Spleen (tissue), 11 donors: ENCODE measurements at regions not wholly inside any gene's neighbourhood (a gene's known extent, or its start where the extent isn't known, plus 50 kb on each side); places are given as distances from the start of the nearest gene placed in this dataset.

Experiments used
- DNase-seq: peaks from one replicate; pipeline ENCODE4 v3.0.0-alpha.2; 2020
- H3K27ac ChIP-seq, 8 donors: fragments of 200-600 bp; sonication (generic) in 7 of 8; 1 replicate in 4 of 8; 2 replicates in 4 of 8; pipeline versions ENCODE4 v1.5.0 to v1.8.0; 2016 to 2021; ENCODE audit warnings: inconsistent platforms in 4 of 8, mild to moderate bottlenecking in 4 of 8, moderate library complexity in 1 of 8
- H3K27me3 ChIP-seq, 7 donors: fragments of 200-600 bp; sonication (generic) in 6 of 7; replicated peaks in 1 of 7; 1 replicate in 4 of 7; 2 replicates in 3 of 7; pipeline versions ENCODE4 v1.5.0 to v1.8.0; 2016 to 2021; ENCODE audit warnings: inconsistent platforms in 3 of 7, mild to moderate bottlenecking in 1 of 7
- H3K36me3 ChIP-seq, 6 donors: fragments of 200-600 bp; sonication (generic) in 5 of 6; 1 replicate in 4 of 6; 2 replicates in 2 of 6; pipeline versions ENCODE4 v1.5.0 to v1.8.0; 2016 to 2021; ENCODE audit warnings: inconsistent platforms in 2 of 6
- H3K4me1 ChIP-seq, 6 donors: fragments of 200-600 bp; sonication (generic) in 5 of 6; 1 replicate in 3 of 6; 2 replicates in 3 of 6; pipeline versions ENCODE4 v1.5.0 to v1.8.0; 2016 to 2021; ENCODE audit warnings: inconsistent platforms in 3 of 6
- H3K4me3 ChIP-seq, 8 donors: fragments of 200-600 bp; sonication (generic) in 7 of 8; 1 replicate in 4 of 8; 2 replicates in 4 of 8; pipeline versions ENCODE4 v1.5.0 to v1.8.0; 2016 to 2021; ENCODE audit warnings: inconsistent platforms in 4 of 8, mild to moderate bottlenecking in 4 of 8, moderate library complexity in 2 of 8
- H3K9me3 ChIP-seq, 8 donors: fragments of 200-600 bp; sonication (generic) in 7 of 8; 1 replicate in 4 of 8; 2 replicates in 4 of 8; pipeline versions ENCODE4 v1.5.0 to v1.8.0; 2016 to 2021; ENCODE audit warnings: inconsistent platforms in 4 of 8
- POLR2A ChIP-seq, 3 donors: fragments of 450-650 bp; IDR thresholded peaks; one replicate each; pipeline ENCODE4 v1.5.1; 2017; ENCODE audit warnings: antibody characterized with exemption in 3 of 3, mild to moderate bottlenecking in 1 of 3
- POLR2AphosphoS5 ChIP-seq, 3 donors: sonication (generic); formaldehyde crosslinking; IDR thresholded peaks; one replicate each; pipeline ENCODE4 v1.5.1; 2017; ENCODE audit warnings: antibody characterized with exemption in 3 of 3
- WGBS, 5 donors: extraction: QIAGEN DNeasy Blood & Tissue Kit in 3 of 5; methylation state at CpG; one replicate each; pipeline versions ENCODE4 v1.1.5 to v1.1.7; 2013 to 2018; 5-methylcytosine and 5-hydroxymethylcytosine counted together
- intact Hi-C: fragments of 100-400 bp; cut with DNase I; formaldehyde crosslinking; loops from one replicate; pipeline ENCODE4 v1.15.0; 2023; ENCODE audit warnings: low total_unique reads
- TF ChIP-seq, protein P1 (sequence below), 11 experiments: fragments of 200-600 bp in 7 of 11; fragments of 450-650 bp in 4 of 11; sonication (generic) in 4 of 11; IDR thresholded peaks in 8 of 11; conservative IDR thresholded peaks in 3 of 11; 1 replicate in 7 of 11; 2 replicates in 4 of 11; pipeline versions ENCODE4 v1.4.0 to v1.8.0; 2016 to 2021; ENCODE audit warnings: antibody characterized with exemption in 11 of 11, inconsistent platforms in 4 of 11, mild to moderate bottlenecking in 1 of 11
- donor health status: healthy with polysubstance abuse.
- donor health status: DM: no; HTN: no; CAD: no; lungs with moderate emphysema.
- donor health status: DM: no; HTN: no; CAD: no.
- donor health status: Bipolar disorder and iron deficiency.
- donor health status: healthy.
- donor health status: DM: no; HTN: no; CAD: no.
- donor health status: DM: yes; HTN: yes; CAD: no.

DNA sequence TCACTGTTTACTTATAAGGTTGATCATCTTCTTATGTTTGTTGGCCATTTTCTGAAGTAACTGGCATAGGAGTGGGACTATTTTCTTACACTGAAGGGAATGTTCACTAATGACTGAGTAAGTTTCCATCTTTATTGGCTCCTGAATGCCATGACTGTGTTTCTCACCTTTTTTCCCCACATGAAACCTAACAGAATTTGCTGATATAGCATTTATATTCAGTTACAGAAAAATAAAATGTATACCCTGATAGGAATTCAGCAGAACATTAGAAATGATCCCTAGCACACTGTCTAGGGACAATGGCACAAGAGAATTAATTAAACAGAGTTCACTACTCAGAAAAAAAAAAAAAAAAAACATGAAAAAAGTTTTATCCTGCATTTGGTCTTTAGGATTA, 1465.1 kb upstream of the C9orf72 start:
- Histone ChIP-seq H3K27me3 (no peaks in the 10 kb centered on the region), H3K4me3 (no peak overlapping the region), H3K9me3 (no peaks in the 10 kb centered on the region), H3K27ac (no peak overlapping the region), H3K4me1 (no peaks in the 10 kb centered on the region), H3K36me3 (no peaks in the 10 kb centered on the region)
- intact Hi-C loops, result no loop called here
- DNase-seq, result no peak
- TF ChIP-seq POLR2A (IDR thresholded peaks at IDR 0.05) (no peak), POLR2AphosphoS5 (IDR thresholded peaks at IDR 0.05) (no peak)
- TF ChIP-seq, protein P1, sequence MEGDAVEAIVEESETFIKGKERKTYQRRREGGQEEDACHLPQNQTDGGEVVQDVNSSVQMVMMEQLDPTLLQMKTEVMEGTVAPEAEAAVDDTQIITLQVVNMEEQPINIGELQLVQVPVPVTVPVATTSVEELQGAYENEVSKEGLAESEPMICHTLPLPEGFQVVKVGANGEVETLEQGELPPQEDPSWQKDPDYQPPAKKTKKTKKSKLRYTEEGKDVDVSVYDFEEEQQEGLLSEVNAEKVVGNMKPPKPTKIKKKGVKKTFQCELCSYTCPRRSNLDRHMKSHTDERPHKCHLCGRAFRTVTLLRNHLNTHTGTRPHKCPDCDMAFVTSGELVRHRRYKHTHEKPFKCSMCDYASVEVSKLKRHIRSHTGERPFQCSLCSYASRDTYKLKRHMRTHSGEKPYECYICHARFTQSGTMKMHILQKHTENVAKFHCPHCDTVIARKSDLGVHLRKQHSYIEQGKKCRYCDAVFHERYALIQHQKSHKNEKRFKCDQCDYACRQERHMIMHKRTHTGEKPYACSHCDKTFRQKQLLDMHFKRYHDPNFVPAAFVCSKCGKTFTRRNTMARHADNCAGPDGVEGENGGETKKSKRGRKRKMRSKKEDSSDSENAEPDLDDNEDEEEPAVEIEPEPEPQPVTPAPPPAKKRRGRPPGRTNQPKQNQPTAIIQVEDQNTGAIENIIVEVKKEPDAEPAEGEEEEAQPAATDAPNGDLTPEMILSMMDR (IDR thresholded peaks at IDR 0.05 in 8 of 11, conservative IDR thresholded peaks at IDR 0.05 in 3 of 11), result no peak

DNA sequence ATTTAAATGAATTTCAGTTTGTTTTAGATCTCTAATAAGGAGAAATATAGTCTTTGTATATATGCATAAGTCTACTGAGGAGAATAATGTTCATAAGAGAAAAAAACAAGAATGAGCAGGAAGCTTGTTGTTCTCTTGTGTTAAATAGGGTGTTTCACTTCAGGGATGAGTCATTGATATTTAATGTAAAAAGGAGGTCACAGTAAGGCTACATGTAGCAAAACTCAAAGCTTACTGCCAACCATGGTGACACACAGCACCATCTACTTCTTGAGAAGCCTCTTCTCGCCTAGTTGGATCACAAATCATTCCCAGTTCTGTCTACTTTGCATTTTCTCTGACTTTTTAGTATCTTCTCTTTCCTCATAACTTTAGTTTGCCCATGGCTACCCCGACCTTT, 1466.0 kb upstream of the C9orf72 start:
- H3K4me3 ChIP-seq, result no peak overlapping the region
- 49 to 68% (median 56%) methylated on average over 2 of the region's 2 CpGs for WGBS, 5 donors

DNA sequence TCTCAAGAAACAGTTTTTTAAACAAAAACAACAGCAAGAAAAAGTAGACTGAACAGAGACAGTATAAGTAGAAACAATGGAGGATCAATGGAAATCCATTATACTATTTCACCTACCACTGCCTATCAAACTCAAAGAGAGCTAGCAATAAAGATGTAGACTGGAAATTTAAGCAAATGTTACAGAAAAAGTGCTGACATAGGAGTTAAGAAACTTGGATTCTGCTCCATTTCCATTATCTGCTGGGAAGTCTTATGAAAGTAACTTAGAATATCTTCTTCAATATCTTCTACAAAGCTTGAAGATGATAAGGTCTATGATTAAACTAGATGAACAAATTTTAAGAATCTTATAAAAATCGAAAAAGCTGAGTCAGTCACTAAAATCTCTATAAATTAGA, 1469.8 kb upstream of the C9orf72 start:
- Histone ChIP-seq H3K36me3 (no peaks in the 10 kb centered on the region), H3K27ac (no peak overlapping the region), H3K27me3 (no peaks in the 10 kb centered on the region), H3K4me1 (no peaks in the 10 kb centered on the region), H3K4me3 (no peak overlapping the region), H3K9me3 (peaks cover 0 to 8% (median 0%) of the 10 kb centered on the region in 8 donors)
- DNase-seq, result no peak
- intact Hi-C loops, result no loop called here
- TF ChIP-seq, protein P1 (IDR thresholded peaks at IDR 0.05 in 8 of 11, conservative IDR thresholded peaks at IDR 0.05 in 3 of 11), result no peak
- TF ChIP-seq POLR2AphosphoS5 (IDR thresholded peaks at IDR 0.05), result no peak
- TF ChIP-seq POLR2A (IDR thresholded peaks at IDR 0.05), result no peak
- 55 to 73% (median 65%) methylated on average over 1 of the region's 1 CpG for WGBS, 5 donors

More for the DNA sequence above, 1466.0 kb upstream of the C9orf72 start:
- no peaks in the 10 kb centered on the region for H3K9me3 ChIP-seq
- no peaks in the 10 kb centered on the region for H3K4me1 ChIP-seq
- TF ChIP-seq POLR2A (IDR thresholded peaks at IDR 0.05) (no peak), POLR2AphosphoS5 (IDR thresholded peaks at IDR 0.05) (no peak)
- TF ChIP-seq, protein P1 (IDR thresholded peaks at IDR 0.05 in 8 of 11, conservative IDR thresholded peaks at IDR 0.05 in 3 of 11), result no peak
- H3K27ac ChIP-seq, result no peak overlapping the region
- DNase-seq, result no peak
- H3K27me3 ChIP-seq, result no peaks in the 10 kb centered on the region
- no peaks in the 10 kb centered on the region for H3K36me3 ChIP-seq
- intact Hi-C loops, result no loop called here

DNA sequence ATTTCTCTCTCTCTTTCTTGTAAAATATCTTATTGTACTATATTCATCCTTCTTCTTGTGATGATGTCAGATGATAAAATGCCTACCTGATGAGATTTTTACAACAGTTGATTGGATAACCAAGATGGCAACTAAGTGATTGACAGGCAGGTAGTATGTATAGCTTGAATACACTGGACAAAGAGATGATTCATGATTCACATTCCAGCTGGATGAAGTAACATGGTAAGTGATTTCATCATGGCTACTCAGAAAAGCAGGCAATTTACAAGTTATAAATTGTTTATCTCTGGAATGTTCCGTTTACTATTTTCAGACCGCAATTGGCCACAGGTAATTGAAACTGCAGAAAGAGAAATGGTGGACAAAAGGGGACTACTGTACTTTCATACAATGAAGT, 1471.7 kb upstream of the C9orf72 start:
- WGBS, 5 donors, result 85 to 96% (median 90%) methylated on average over 2 of the region's 2 CpGs
- Histone ChIP-seq H3K4me3 (no peak overlapping the region), H3K36me3 (no peaks in the 10 kb centered on the region), H3K9me3 (peaks cover 0 to 8% (median 0%) of the 10 kb centered on the region in 8 donors), H3K27ac (no peak overlapping the region), H3K4me1 (no peaks in the 10 kb centered on the region), H3K27me3 (no peaks in the 10 kb centered on the region)
- TF ChIP-seq, protein P1 (IDR thresholded peaks at IDR 0.05 in 8 of 11, conservative IDR thresholded peaks at IDR 0.05 in 3 of 11), result no peak
- no peak for TF ChIP-seq POLR2AphosphoS5 (IDR thresholded peaks at IDR 0.05)
- no peak for TF ChIP-seq POLR2A (IDR thresholded peaks at IDR 0.05)
- intact Hi-C loops, result no loop called here
- no peak for DNase-seq
